Retinal pigment epithelial cell (primary cell): ENCODE measurements at regions not wholly inside any gene's neighbourhood (a gene's known extent, or its start where the extent isn't known, plus 50 kb on each side); places are given as distances from the start of the nearest gene placed in this dataset.

Experiments used
- DNase-seq: peaks from one replicate; pipeline ENCODE4 v3.0.0-alpha.2; 2010; ENCODE audit warnings: low read depth
- H3K4me3 ChIP-seq: 2 replicates; pipeline ENCODE4 v1.5.1; 2011; ENCODE audit warnings: mild to moderate bottlenecking, low read length, control low read depth, moderate library complexity
- CTCF ChIP-seq: conservative IDR thresholded peaks from 2 replicates; pipeline ENCODE4 v1.5.1; 2011; ENCODE audit warnings: low read depth, low read length, control low read depth, inconsistent platforms

- DNase-seq, result no peak
- H3K4me3 ChIP-seq, result no peak overlapping the region
- TF ChIP-seq CTCF, result no peak
Observed at GRCh38 chr6:145489583-145489982, 245.7 kb downstream of the EPM2A start.

- TF ChIP-seq CTCF, result no peak
- DNase-seq, result no peak
Observed at GRCh38 chr6:145490068-145490467, 245.3 kb downstream of the EPM2A start.

GRCh38 chr6:145491126-145491525 is 244.2 kb downstream of the EPM2A start:
- no peak for TF ChIP-seq CTCF
- no peak for DNase-seq
- H3K4me3 ChIP-seq, result no peak overlapping the region

More at GRCh38 chr6:145490068-145490467, 245.3 kb downstream of the EPM2A start:
- no peak overlapping the region for H3K4me3 ChIP-seq

- H3K4me3 ChIP-seq, result no peak overlapping the region
- TF ChIP-seq CTCF, result no peak
- DNase-seq, result no peak
Observed at GRCh38 chr6:145497006-145497405, 238.3 kb downstream of the EPM2A start.

- TF ChIP-seq CTCF, result no peak
- no peak overlapping the region for H3K4me3 ChIP-seq
- no peak for DNase-seq
Observed at GRCh38 chr6:145498425-145498824, 236.9 kb downstream of the EPM2A start.

- no peak for TF ChIP-seq CTCF
- DNase-seq, result no peak
- no peak overlapping the region for H3K4me3 ChIP-seq
Observed at GRCh38 chr6:145502416-145502815, 232.9 kb downstream of the EPM2A start.

GRCh38 chr6:145506136-145506535 is 229.2 kb downstream of the EPM2A start:
- no peak for TF ChIP-seq CTCF
- H3K4me3 ChIP-seq, result no peak overlapping the region
- DNase-seq, result no peak
